Smooth muscle cell (in vitro differentiated cells): ENCODE measurements at regions not wholly inside any gene's neighbourhood (a gene's known extent, or its start where the extent isn't known, plus 50 kb on each side); places are given as distances from the start of the nearest gene placed in this dataset.
"Not testable (repeated sequence)": the region's sequence is repeated elsewhere in the genome, so short reads cannot be mapped to it uniquely, and the experiment has no call there.

ENCODE experiments used
- DNase-seq: peaks from one replicate; lab custom pipeline; 2025; ENCODE audit not compliant: unreplicated experiment; lab: John Stamatoyannopoulos, UW
- H2AFZ ChIP-seq: fragments of 200-600 bp; sonication (generic); 2 replicates; pipeline ENCODE4 v1.6.0; 2016; ENCODE audit warnings: antibody characterized with exemption, low read depth, mild to moderate bottlenecking
- H3F3A ChIP-seq: fragments of 200-600 bp; sonication (generic); 2 replicates; pipeline ENCODE4 v1.6.0; 2017; ENCODE audit warnings: antibody characterized with exemption, low read depth
- H3K27ac ChIP-seq: fragments of 200-600 bp; sonication (generic); 2 replicates; pipeline ENCODE4 v1.5.1; 2016; ENCODE audit warnings: low read depth, mild to moderate bottlenecking
- H3K27me3 ChIP-seq: fragments of 200-600 bp; sonication (generic); 2 replicates; pipeline ENCODE4 v1.6.1; 2016; ENCODE audit warnings: low read depth, mild to moderate bottlenecking
- H3K36me3 ChIP-seq: fragments of 200-600 bp; sonication (generic); 2 replicates; pipeline ENCODE4 v1.5.1; 2016; ENCODE audit warnings: low read depth
- H3K4me1 ChIP-seq: fragments of 200-600 bp; sonication (generic); 2 replicates; pipeline ENCODE4 v1.5.1; 2016; ENCODE audit warnings: low read depth
- H3K4me2 ChIP-seq: fragments of 200-600 bp; sonication (generic); 2 replicates; pipeline ENCODE4 v1.6.0; 2016; ENCODE audit warnings: mild to moderate bottlenecking
- H3K4me3 ChIP-seq: fragments of 200-600 bp; sonication (generic); 2 replicates; pipeline ENCODE4 v1.5.1; 2016; ENCODE audit warnings: mild to moderate bottlenecking
- H3K79me2 ChIP-seq: fragments of 200-600 bp; sonication (generic); 2 replicates; pipeline ENCODE4 v1.6.0; 2016; ENCODE audit warnings: low read depth, mild to moderate bottlenecking
- H3K9ac ChIP-seq: fragments of 200-600 bp; sonication (generic); 2 replicates; pipeline ENCODE4 v1.6.0; 2016; ENCODE audit warnings: low read depth
- H3K9me3 ChIP-seq: fragments of 200-600 bp; sonication (generic); replicated peaks from 2 replicates; pipeline ENCODE4 v1.5.1; 2016; ENCODE audit warnings: low read depth
- H4K20me1 ChIP-seq: fragments of 200-600 bp; sonication (generic); 2 replicates; pipeline ENCODE4 v1.6.0; 2016; ENCODE audit warnings: low read depth
- WGBS: methylation state at CpG from one replicate; pipeline ENCODE4 v1.1.7; 2016; ENCODE audit warnings: low lambda C conversion rate; 5-methylcytosine and 5-hydroxymethylcytosine counted together
- TF ChIP-seq, protein P1 (sequence below): fragments of 200-600 bp; sonication (generic); IDR thresholded peaks from 2 replicates; pipeline ENCODE4 v1.5.1; 2017; ENCODE audit warnings: borderline replicate concordance, mild to moderate bottlenecking, antibody characterized with exemption; ENCODE audit not compliant: insufficient read depth, poor library complexity, severe bottlenecking

DNA sequence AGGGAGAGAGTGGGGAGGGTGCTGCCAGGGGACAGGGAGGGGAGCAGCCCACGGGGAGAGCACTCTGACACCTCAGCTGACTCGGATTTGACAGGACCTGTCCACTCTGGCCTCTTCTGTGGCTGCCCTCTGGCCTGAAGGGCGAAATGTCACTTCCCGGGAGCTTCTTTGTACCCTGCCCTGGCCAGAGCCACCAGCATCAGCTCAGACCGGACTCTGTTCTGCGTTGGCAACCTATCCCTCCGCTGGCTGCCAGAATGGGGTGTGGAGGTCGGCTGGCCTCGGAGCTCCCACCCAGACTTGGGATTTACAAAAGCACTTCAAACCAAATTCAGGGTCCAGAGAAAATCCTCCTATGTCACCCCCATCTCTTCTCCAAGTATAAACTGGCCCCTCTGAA is 336.7 kb upstream of the FRG2C start:
- no peaks in the 10 kb centered on the region for H3K79me2 ChIP-seq
- 90% methylated on average over 9 of the region's 9 CpGs for WGBS
- no peaks in the 10 kb centered on the region for H3K9me3 ChIP-seq
- TF ChIP-seq, protein P1, sequence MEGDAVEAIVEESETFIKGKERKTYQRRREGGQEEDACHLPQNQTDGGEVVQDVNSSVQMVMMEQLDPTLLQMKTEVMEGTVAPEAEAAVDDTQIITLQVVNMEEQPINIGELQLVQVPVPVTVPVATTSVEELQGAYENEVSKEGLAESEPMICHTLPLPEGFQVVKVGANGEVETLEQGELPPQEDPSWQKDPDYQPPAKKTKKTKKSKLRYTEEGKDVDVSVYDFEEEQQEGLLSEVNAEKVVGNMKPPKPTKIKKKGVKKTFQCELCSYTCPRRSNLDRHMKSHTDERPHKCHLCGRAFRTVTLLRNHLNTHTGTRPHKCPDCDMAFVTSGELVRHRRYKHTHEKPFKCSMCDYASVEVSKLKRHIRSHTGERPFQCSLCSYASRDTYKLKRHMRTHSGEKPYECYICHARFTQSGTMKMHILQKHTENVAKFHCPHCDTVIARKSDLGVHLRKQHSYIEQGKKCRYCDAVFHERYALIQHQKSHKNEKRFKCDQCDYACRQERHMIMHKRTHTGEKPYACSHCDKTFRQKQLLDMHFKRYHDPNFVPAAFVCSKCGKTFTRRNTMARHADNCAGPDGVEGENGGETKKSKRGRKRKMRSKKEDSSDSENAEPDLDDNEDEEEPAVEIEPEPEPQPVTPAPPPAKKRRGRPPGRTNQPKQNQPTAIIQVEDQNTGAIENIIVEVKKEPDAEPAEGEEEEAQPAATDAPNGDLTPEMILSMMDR, result no peak
- DNase-seq, result no peak
- no peaks in the 10 kb centered on the region for H4K20me1 ChIP-seq
- no peaks in the 10 kb centered on the region for H3F3A ChIP-seq
- no peak overlapping the region for H3K9ac ChIP-seq
- H3K36me3 ChIP-seq, result no peaks in the 10 kb centered on the region
- no peaks in the 10 kb centered on the region for H3K27me3 ChIP-seq
- H3K4me1 ChIP-seq, result no peaks in the 10 kb centered on the region
- no peak overlapping the region for H2AFZ ChIP-seq
- no peak overlapping the region for H3K4me3 ChIP-seq
- no peak overlapping the region for H3K4me2 ChIP-seq
- H3K27ac ChIP-seq, result no peak overlapping the region

DNA sequence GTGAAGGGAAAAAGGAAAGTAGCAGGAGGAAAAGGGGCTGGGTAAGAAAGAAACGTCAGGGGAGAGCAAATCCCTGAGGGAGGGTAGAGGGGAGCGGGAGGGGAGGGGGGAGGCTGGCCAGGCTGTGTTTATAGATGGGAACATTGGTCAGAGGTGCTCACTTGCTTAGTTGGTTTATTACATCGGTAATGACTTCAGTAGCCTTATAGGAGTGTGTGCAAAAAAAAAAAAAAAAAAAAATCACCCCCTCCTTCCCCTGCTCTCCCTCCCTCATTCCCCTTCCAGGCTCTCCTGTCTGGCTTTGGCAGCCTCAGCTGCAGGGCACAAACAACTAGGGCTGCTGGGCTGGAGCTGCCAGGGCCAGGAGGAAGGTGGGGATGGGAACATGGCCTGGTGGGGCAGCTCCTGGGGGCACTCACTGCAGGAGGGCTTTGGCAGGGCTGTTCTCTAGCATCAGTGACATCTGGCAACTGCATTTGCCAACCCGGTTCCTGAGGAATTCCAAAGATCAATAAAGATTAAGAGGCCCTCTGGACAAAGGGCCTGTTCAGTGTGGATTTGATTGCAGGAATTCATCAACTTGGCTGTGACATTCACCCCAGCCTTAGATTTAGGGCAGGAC is 334.5 kb upstream of the FRG2C start:
- Histone ChIP-seq H3K36me3 (no peaks in the 10 kb centered on the region), H3F3A (no peaks in the 10 kb centered on the region), H3K4me2 (no peak overlapping the region), H3K27ac (no peak overlapping the region), H3K9ac (no peak overlapping the region), H3K4me1 (no peaks in the 10 kb centered on the region), H3K79me2 (no peaks in the 10 kb centered on the region), H3K27me3 (no peaks in the 10 kb centered on the region), H4K20me1 (no peaks in the 10 kb centered on the region), H3K9me3 (no peaks in the 10 kb centered on the region), H2AFZ (no peak overlapping the region), H3K4me3 (no peak overlapping the region)
- TF ChIP-seq, protein P1, result no peak
- 52% methylated on average over 2 of the region's 4 CpGs for WGBS
- DNase-seq, result no peak

DNA sequence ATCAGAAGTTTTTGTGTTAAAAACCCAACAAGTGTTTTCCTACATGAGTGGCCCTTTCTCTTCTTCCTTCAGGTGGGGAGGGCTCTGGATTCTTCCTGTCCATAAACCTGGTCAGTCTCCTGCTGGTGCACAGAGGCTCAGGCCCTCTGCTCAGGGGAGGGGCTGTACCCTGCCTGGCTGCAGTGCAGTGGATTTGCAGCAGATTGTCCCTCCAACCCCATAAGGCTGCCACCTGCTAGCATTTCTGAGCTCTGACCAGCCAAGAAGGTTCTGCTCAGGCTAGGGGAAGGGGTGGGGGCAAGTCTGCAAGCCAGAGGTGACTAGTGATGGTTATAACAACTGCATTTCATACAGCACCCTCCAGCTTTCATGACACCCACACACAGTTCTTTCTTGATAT is 333.7 kb upstream of the FRG2C start:
- not testable (repeated sequence) for H3K27ac ChIP-seq, H3K4me3 ChIP-seq, H3K27me3 ChIP-seq, H3K9me3 ChIP-seq, H4K20me1 ChIP-seq, H3F3A ChIP-seq, DNase-seq, H2AFZ ChIP-seq, H3K4me1 ChIP-seq, H3K36me3 ChIP-seq, H3K4me2 ChIP-seq, H3K9ac ChIP-seq, H3K79me2 ChIP-seq

DNA sequence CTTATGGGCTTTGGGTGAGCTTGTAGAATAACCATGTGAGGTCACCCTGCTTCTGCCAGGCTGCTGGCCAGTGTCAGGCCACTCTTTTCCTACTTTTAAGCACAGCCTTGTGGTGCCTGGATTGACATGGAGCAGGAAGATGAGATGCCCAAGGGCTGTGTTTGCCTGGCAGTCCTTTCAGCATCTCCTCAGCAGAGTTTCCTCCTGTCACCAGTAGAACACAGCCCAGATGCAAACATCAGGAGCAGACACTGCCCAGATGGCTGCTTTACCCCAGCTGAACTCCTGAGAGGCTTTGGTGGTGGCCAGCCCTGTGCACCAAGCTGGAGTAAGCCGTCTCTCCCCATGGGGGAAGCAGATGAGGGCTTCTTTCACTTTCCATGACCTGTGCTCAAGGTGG is 332.0 kb upstream of the FRG2C start:
- H3K4me3 ChIP-seq, H2AFZ ChIP-seq, H3K79me2 ChIP-seq, H3K9ac ChIP-seq, H4K20me1 ChIP-seq, H3K4me2 ChIP-seq, H3K9me3 ChIP-seq, DNase-seq, H3K27me3 ChIP-seq, H3K27ac ChIP-seq, H3K36me3 ChIP-seq, H3F3A ChIP-seq, H3K4me1 ChIP-seq: not testable (repeated sequence)
- 75% methylated on average over 1 of the region's 1 CpG for WGBS

DNA sequence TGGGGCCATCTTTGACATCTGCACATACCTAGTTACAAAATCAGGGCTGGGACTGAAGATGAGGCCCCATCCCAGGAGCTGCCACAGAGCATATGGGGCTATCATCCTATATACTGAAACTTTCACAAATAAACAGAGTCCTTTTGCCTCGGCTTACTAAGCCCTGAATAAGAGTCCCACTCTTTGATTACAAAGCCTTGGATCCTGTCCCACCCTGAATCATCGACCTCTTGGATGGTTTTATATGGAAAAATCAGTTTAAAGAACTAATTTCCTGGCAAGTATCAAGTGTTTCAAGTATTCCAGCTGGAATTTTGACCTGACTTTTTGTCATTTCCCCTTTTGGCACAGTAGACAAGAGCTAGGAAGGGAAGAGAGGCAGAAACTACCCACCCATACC is 331.3 kb upstream of the FRG2C start:
- Histone ChIP-seq H3K9ac (no peak overlapping the region), H4K20me1 (no peaks in the 10 kb centered on the region), H3K9me3 (no peaks in the 10 kb centered on the region), H3K4me1 (no peaks in the 10 kb centered on the region), H3K4me2 (no peak overlapping the region), H3F3A (no peaks in the 10 kb centered on the region), H3K27ac (no peak overlapping the region), H3K36me3 (no peaks in the 10 kb centered on the region), H3K27me3 (peaks cover 4% of the 10 kb centered on the region), H3K4me3 (no peak overlapping the region), H2AFZ (no peak overlapping the region), H3K79me2 (no peaks in the 10 kb centered on the region)
- 41% methylated on average over 2 of the region's 2 CpGs for WGBS
- TF ChIP-seq, protein P1, result no peak
- no peak for DNase-seq
